SK-N-SH (cell line): ENCODE measurements at regions not wholly inside any gene's neighbourhood (a gene's known extent, or its start where the extent isn't known, plus 50 kb on each side); places are given as distances from the start of the nearest gene placed in this dataset.

ENCODE experiments used
- CTCF ChIA-PET: fragments of 300-600, 350-600 bp; formaldehyde crosslinking; extraction: SDS; loops from one replicate; lab custom pipeline; 2021; lab: Yijun Ruan, JAX
- POLR2A ChIA-PET: fragments of 350-600 bp; sonication (Branson Sonifier 250); formaldehyde crosslinking; extraction: SDS; loops from one replicate; lab custom pipeline; 2020; ENCODE audit warnings: antibody characterized with exemption, inconsistent platforms; lab: Yijun Ruan, JAX
- DNase-seq: peaks from one replicate; pipeline ENCODE4 v3.0.0; 2012
- H2AFZ ChIP-seq: fragments of 200-600 bp; sonication (generic); 2 replicates; pipeline ENCODE4 v1.8.1; 2016; ENCODE audit warnings: antibody characterized with exemption, mild to moderate bottlenecking, low read depth
- H3F3A ChIP-seq: fragments of 200-600 bp; sonication (generic); replicated peaks from 2 replicates; pipeline ENCODE3; 2016; ENCODE audit warnings: antibody characterized with exemption, mild to moderate bottlenecking; ENCODE audit not compliant: insufficient read depth
- H3K27ac ChIP-seq, 2 experiments: fragments of 200-500 bp in 1 of 2; fragments of 200-600 bp in 1 of 2; sonication (Bioruptor generic) in 1 of 2; sonication (generic), shearing (Covaris generic) in 1 of 2; 2 replicates each; pipeline versions ENCODE4 v1.5.1 to v1.6.1; 2014 to 2016; ENCODE audit warnings: low read depth in 2 of 2, inconsistent platforms in 1 of 2, low read length in 1 of 2, mild to moderate bottlenecking in 1 of 2, mixed read lengths in 1 of 2
- H3K27me3 ChIP-seq: fragments of 200-600 bp; sonication (generic), shearing (Covaris generic); 2 replicates; pipeline ENCODE4 v1.6.1; 2016; ENCODE audit warnings: mixed run types; ENCODE audit not compliant: insufficient read depth
- H3K36me3 ChIP-seq, 2 experiments: fragments of 200-500 bp in 1 of 2; fragments of 200-600 bp in 1 of 2; sonication (Bioruptor generic) in 1 of 2; sonication (generic) in 1 of 2; replicated peaks in 1 of 2; 2 replicates each; pipeline versions ENCODE3 to v1.5.1; 2014 to 2016; ENCODE audit warnings: low read length in 1 of 2, mild to moderate bottlenecking in 1 of 2; ENCODE audit not compliant: insufficient read depth in 2 of 2, control insufficient read depth in 1 of 2
- H3K4me1 ChIP-seq, 2 experiments: fragments of 200-500 bp in 1 of 2; fragments of 200-600 bp in 1 of 2; sonication (Bioruptor generic) in 1 of 2; sonication (generic), shearing (Covaris generic) in 1 of 2; 2 replicates each; pipeline versions ENCODE4 v1.5.1 to v1.6.1; 2014 to 2016; ENCODE audit warnings: low read depth in 1 of 2, low read length in 1 of 2, mixed run types in 1 of 2; ENCODE audit not compliant: insufficient read depth in 2 of 2, control insufficient read depth in 1 of 2
- H3K4me2 ChIP-seq: fragments of 200-600 bp; sonication (generic), shearing (Covaris generic); 2 replicates; pipeline ENCODE4 v1.6.1; 2017; ENCODE audit warnings: mixed run types
- H3K4me3 ChIP-seq, 2 experiments: fragments of 200-500 bp in 1 of 2; fragments of 200-600 bp in 1 of 2; sonication (Bioruptor generic) in 1 of 2; sonication (generic), shearing (Covaris generic) in 1 of 2; 2 replicates each; pipeline versions ENCODE4 v1.5.1 to v1.8.1; 2014 to 2016; ENCODE audit warnings: low read depth in 2 of 2, inconsistent platforms in 1 of 2, low read length in 1 of 2, mild to moderate bottlenecking in 1 of 2, mixed read lengths in 1 of 2, moderate library complexity in 1 of 2
- H3K79me2 ChIP-seq: fragments of 200-600 bp; sonication (generic); 2 replicates; pipeline ENCODE4 v1.8.1; 2017; ENCODE audit warnings: mild to moderate bottlenecking; ENCODE audit not compliant: insufficient read depth
- H3K9ac ChIP-seq: fragments of 200-600 bp; sonication (generic); 2 replicates; pipeline ENCODE4 v1.6.1; 2017; ENCODE audit warnings: mixed run types
- H3K9me2 ChIP-seq: fragments of 200-600 bp; sonication (generic); 2 replicates; pipeline ENCODE4 v1.6.1; 2017; ENCODE audit warnings: mixed run types
- H3K9me3 ChIP-seq: fragments of 200-600 bp; sonication (generic); 2 replicates; pipeline ENCODE4 v1.6.1; 2017; ENCODE audit warnings: mixed run types, mild to moderate bottlenecking, moderate library complexity
- H4K20me1 ChIP-seq: fragments of 200-600 bp; sonication (generic); 2 replicates; pipeline ENCODE4 v1.6.1; 2017; ENCODE audit warnings: mild to moderate bottlenecking, mixed run types; ENCODE audit not compliant: insufficient read depth
- ELF1 ChIP-seq: IDR thresholded peaks from 2 replicates; pipeline ENCODE4 v1.4.0; 2012
- EP300 ChIP-seq, 2 experiments: IDR thresholded peaks; 2 replicates each; pipeline versions ENCODE4 v1.4.0 to v1.6.1; 2012; ENCODE audit warnings: borderline replicate concordance in 1 of 2, low read depth in 1 of 2, low read length in 1 of 2
- GATA2 ChIP-seq: sonication (generic); formaldehyde crosslinking; IDR thresholded peaks from 2 replicates; pipeline ENCODE4 v1.5.0; 2020; ENCODE audit warnings: mild to moderate bottlenecking, missing genetic modification reagents
- JUND ChIP-seq: IDR thresholded peaks from 2 replicates; pipeline ENCODE4 v1.4.0; 2012
- MEF2A ChIP-seq: IDR thresholded peaks from 2 replicates; pipeline ENCODE4 v1.4.0; 2012; ENCODE audit warnings: low read depth, borderline replicate concordance
- RAD21 ChIP-seq: IDR thresholded peaks from 2 replicates; pipeline ENCODE4 v1.6.1; 2012; ENCODE audit warnings: mild to moderate bottlenecking, low read length
- SMC3 ChIP-seq: IDR thresholded peaks from 2 replicates; pipeline ENCODE4 v1.6.1; 2012; ENCODE audit warnings: low read depth, low read length, improper control_type of control experiment
- YY1 ChIP-seq: IDR thresholded peaks from 2 replicates; pipeline ENCODE4 v1.4.0; 2012; ENCODE audit warnings: low read depth, mild to moderate bottlenecking
- WGBS: methylation state at CpG from one replicate; pipeline ENCODE4 v1.1.6; 2017; ENCODE audit warnings: low lambda C conversion rate; 5-methylcytosine and 5-hydroxymethylcytosine counted together
- TF ChIP-seq, protein P1 (sequence below): IDR thresholded peaks from 2 replicates; pipeline ENCODE4 v1.4.0; 2012; ENCODE audit warnings: low read depth, borderline replicate concordance
- TF ChIP-seq, protein P2 (sequence below): fragments of 150-350 bp; IDR thresholded peaks from 2 replicates; pipeline ENCODE4 v1.6.1; 2016; ENCODE audit warnings: mild to moderate bottlenecking, low read depth, low read length

DNA sequence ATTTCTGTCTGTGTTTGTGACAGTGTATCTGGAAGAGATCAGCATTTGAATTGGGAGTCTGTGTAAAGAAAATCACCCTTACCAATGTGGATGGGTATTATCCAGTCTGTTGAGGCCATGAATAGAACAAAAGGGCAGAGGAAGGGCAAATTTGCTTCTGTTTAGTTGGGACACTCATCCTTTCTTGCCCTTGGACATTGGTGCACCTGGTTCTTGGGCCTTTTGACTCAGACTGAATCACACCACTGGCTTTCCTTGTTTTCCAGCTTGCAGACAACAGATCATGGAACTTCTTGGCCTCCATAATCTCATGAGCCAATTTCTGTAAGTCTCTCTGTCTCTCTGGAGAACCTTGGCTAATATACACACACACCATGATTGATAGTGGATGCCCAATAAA lies 164.4 kb upstream of the SGO1 start (continued):
- TF ChIP-seq YY1 (no peak), SMC3 (no peak)

DNA sequence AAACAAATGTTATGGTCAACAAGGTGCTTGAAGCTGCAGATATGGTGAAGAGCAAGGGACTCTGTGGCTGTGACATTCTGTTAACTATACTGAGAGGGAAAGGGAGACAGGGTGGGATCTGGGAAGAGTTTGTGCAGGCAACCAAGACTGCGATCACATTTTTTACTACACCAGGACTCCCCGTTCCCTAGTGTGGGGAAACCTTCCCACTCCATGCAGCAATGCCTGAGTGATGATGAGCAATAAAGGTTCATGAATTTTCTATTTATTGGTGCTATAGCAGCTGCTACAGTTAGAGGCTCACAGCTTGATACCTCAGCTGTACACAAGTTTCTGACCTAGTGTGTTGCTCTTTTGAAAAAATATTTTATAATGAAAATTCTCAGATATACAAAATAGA lies 160.9 kb upstream of the SGO1 start:
- no peaks in the 10 kb centered on the region for H3K4me1 ChIP-seq
- no peak for DNase-seq
- CTCF ChIA-PET, result interaction anchor here (1.0 to 1.4 kb wide), 2 partner anchors 1134 to 1547 kb away, joined by 3 to 4 read pairs; no protein-coding TSS in a partner anchor
- POLR2A ChIA-PET, result no interaction called here
- H3K9ac ChIP-seq, result no peak overlapping the region
- H3K27me3 ChIP-seq, result no peaks in the 10 kb centered on the region
- H3F3A ChIP-seq, result no peaks in the 10 kb centered on the region
- no peaks in the 10 kb centered on the region for H3K9me2 ChIP-seq
- H3K79me2 ChIP-seq, result no peaks in the 10 kb centered on the region
- no peak overlapping the region for H3K4me3 ChIP-seq
- no peaks in the 10 kb centered on the region for H3K9me3 ChIP-seq
- no peak for TF ChIP-seq RAD21
- no peak for TF ChIP-seq JUND
- TF ChIP-seq MEF2A, result no peak
- no peak overlapping the region for H3K4me2 ChIP-seq
- H3K27ac ChIP-seq, result no peak overlapping the region
- no peaks in the 10 kb centered on the region for H4K20me1 ChIP-seq
- H3K36me3 ChIP-seq, result no peaks in the 10 kb centered on the region
- WGBS, result 44% methylated on average over 2 of the region's 2 CpGs
- no peak overlapping the region for H2AFZ ChIP-seq

GRCh38 chr3:20346369-20346768 lies 160.4 kb upstream of the SGO1 start:
- ChIA-PET POLR2A (no interaction called here), CTCF (interaction anchor here (1.0 to 1.4 kb wide), 2 partner anchors 1135 to 1548 kb away, joined by 3 to 4 read pairs; no protein-coding TSS in a partner anchor)
- H2AFZ ChIP-seq, result no peak overlapping the region
- TF ChIP-seq SMC3, result no peak
- no peak for TF ChIP-seq GATA2 (CRISPR knock-in tag)
- TF ChIP-seq EP300 (IDR thresholded peaks at IDR 0.05; ENCODE audit: borderline replicate concordance in 1 of 2, low read depth in 1 of 2, low read length in 1 of 2), result no peak
- TF ChIP-seq, protein P1, sequence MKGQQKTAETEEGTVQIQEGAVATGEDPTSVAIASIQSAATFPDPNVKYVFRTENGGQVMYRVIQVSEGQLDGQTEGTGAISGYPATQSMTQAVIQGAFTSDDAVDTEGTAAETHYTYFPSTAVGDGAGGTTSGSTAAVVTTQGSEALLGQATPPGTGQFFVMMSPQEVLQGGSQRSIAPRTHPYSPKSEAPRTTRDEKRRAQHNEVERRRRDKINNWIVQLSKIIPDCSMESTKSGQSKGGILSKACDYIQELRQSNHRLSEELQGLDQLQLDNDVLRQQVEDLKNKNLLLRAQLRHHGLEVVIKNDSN, result no peak
- no peak for TF ChIP-seq ELF1
- TF ChIP-seq, protein P2, sequence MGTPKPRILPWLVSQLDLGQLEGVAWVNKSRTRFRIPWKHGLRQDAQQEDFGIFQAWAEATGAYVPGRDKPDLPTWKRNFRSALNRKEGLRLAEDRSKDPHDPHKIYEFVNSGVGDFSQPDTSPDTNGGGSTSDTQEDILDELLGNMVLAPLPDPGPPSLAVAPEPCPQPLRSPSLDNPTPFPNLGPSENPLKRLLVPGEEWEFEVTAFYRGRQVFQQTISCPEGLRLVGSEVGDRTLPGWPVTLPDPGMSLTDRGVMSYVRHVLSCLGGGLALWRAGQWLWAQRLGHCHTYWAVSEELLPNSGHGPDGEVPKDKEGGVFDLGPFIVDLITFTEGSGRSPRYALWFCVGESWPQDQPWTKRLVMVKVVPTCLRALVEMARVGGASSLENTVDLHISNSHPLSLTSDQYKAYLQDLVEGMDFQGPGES, result no peak
- no peaks in the 10 kb centered on the region for H3K4me1 ChIP-seq
- no peaks in the 10 kb centered on the region for H3K36me3 ChIP-seq
- H3K4me2 ChIP-seq, result no peak overlapping the region
- 3% methylated on average over 1 of the region's 1 CpG for WGBS
- no peak overlapping the region for H3K9ac ChIP-seq
- DNase-seq, result no peak
- H3F3A ChIP-seq, result no peaks in the 10 kb centered on the region
- no peak overlapping the region for H3K4me3 ChIP-seq
- H3K27ac ChIP-seq, result no peak overlapping the region
- H3K9me2 ChIP-seq, result no peaks in the 10 kb centered on the region
- H4K20me1 ChIP-seq, result no peaks in the 10 kb centered on the region
- H3K27me3 ChIP-seq, result no peaks in the 10 kb centered on the region
- H3K79me2 ChIP-seq, result no peaks in the 10 kb centered on the region
- no peaks in the 10 kb centered on the region for H3K9me3 ChIP-seq
